Sigmoid colon (tissue), 6 donors: ENCODE measurements at regions not wholly inside any gene's neighbourhood (a gene's known extent, or its start where the extent isn't known, plus 50 kb on each side); places are given as distances from the start of the nearest gene placed in this dataset.

Experiments
- DNase-seq: peaks from one replicate; pipeline ENCODE4 v3.0.0-alpha.2; 2019
- H3K27ac ChIP-seq, 4 donors: fragments of 200-600 bp; sonication (generic); one replicate each; pipeline ENCODE4 v1.5.1; 2016 to 2019; ENCODE audit warnings: mild to moderate bottlenecking in 1 of 4
- H3K27me3 ChIP-seq, 3 donors: fragments of 200-600 bp; sonication (generic); one replicate each; pipeline ENCODE4 v1.5.1; 2019; ENCODE audit warnings: mild to moderate bottlenecking in 1 of 3
- H3K36me3 ChIP-seq, 4 donors: fragments of 200-600 bp; sonication (generic); one replicate each; pipeline ENCODE4 v1.5.1; 2016 to 2019
- H3K4me1 ChIP-seq, 4 donors: fragments of 200-600 bp; sonication (generic); one replicate each; pipeline ENCODE4 v1.5.1; 2017 to 2019
- H3K4me3 ChIP-seq, 4 donors: fragments of 200-600 bp; sonication (generic); one replicate each; pipeline ENCODE4 v1.5.1; 2017 to 2019; ENCODE audit warnings: mild to moderate bottlenecking in 2 of 4, moderate library complexity in 1 of 4
- H3K9me3 ChIP-seq, 4 donors: fragments of 200-600 bp in 3 of 4; sonication (generic) in 3 of 4; one replicate each; pipeline versions ENCODE4 v1.5.1 to v1.6.1; 2013 to 2019
- EP300 ChIP-seq, 4 donors: sonication (generic); formaldehyde crosslinking; IDR thresholded peaks; one replicate each; pipeline ENCODE4 v1.6.1; 2017; ENCODE audit warnings: antibody characterized with exemption in 4 of 4
- POLR2A ChIP-seq, 2 donors: fragments of 450-650 bp; IDR thresholded peaks; one replicate each; pipeline ENCODE4 v1.6.1; 2016; ENCODE audit warnings: antibody characterized with exemption in 2 of 2, mild to moderate bottlenecking in 2 of 2, moderate library complexity in 2 of 2
- POLR2AphosphoS5 ChIP-seq, 4 donors: sonication (generic); formaldehyde crosslinking; IDR thresholded peaks; one replicate each; pipeline ENCODE4 v1.6.1; 2017; ENCODE audit warnings: antibody characterized with exemption in 4 of 4
- WGBS, 2 donors: extraction: QIAGEN DNeasy Blood & Tissue Kit; methylation state at CpG; one replicate each; pipeline ENCODE4 v1.1.7; 2013; 5-methylcytosine and 5-hydroxymethylcytosine counted together
- intact Hi-C: fragments of 100-400 bp; cut with DNase I; formaldehyde crosslinking; loops from one replicate; pipeline ENCODE4 v1.15.1; 2023
- TF ChIP-seq, protein P1 (sequence below), 4 experiments: fragments of 450-650 bp in 3 of 4; fragments of 200-600 bp in 1 of 4; IDR thresholded peaks; one replicate each; pipeline ENCODE4 v1.5.1; 2016 to 2019; ENCODE audit warnings: antibody characterized with exemption in 4 of 4, mild to moderate bottlenecking in 3 of 4, moderate library complexity in 2 of 4
- donor health status: healthy with polysubstance abuse.
- donor health status: healthy.

DNA sequence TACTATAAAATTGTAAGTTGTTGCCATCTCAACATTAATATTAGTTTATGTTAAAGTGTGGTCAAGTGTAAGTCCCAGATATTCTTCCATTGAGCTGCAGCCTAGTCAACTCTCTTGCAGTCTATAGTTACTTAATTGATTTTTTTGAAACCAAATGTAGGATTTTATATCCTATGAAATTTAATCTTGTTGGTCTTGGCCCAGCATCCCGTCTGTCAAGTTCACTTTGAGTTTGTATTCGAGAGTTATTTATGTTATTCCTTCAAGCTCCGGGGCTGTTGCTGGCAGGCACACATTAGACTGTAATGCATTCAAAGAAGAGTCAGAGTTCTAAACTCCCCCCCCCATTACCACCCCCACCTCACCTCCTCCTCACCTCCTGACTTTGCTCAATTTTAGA lies 71.0 kb upstream of the SPACA1 start:
- TF ChIP-seq, protein P1, sequence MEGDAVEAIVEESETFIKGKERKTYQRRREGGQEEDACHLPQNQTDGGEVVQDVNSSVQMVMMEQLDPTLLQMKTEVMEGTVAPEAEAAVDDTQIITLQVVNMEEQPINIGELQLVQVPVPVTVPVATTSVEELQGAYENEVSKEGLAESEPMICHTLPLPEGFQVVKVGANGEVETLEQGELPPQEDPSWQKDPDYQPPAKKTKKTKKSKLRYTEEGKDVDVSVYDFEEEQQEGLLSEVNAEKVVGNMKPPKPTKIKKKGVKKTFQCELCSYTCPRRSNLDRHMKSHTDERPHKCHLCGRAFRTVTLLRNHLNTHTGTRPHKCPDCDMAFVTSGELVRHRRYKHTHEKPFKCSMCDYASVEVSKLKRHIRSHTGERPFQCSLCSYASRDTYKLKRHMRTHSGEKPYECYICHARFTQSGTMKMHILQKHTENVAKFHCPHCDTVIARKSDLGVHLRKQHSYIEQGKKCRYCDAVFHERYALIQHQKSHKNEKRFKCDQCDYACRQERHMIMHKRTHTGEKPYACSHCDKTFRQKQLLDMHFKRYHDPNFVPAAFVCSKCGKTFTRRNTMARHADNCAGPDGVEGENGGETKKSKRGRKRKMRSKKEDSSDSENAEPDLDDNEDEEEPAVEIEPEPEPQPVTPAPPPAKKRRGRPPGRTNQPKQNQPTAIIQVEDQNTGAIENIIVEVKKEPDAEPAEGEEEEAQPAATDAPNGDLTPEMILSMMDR (IDR thresholded peaks at IDR 0.05): no peak
- no peak for TF ChIP-seq POLR2A (IDR thresholded peaks at IDR 0.05)
- TF ChIP-seq POLR2AphosphoS5 (IDR thresholded peaks at IDR 0.05): no peak
- no peak for TF ChIP-seq EP300 (IDR thresholded peaks at IDR 0.05)
- intact Hi-C loops: no loop called here
- H3K27me3 ChIP-seq: no peaks in the 10 kb centered on the region

DNA sequence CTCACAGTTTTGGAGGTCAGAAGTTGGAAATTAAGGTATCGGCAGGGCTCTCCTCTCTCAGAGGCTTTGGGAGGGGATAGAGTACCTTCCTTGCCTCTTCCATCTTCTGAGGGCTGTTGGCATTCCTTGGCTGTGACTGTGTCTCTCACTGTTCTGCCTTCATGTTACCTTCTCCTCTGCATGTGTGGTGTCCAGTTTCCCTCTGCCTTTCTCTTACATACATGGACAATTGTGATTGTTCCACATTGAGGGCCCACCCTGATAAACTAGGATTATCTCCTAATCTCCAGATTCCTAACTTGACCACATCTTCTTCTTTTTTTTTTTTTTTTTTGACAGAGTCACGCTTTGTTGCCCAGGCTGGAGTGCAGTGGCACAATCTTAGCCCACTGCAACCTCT lies 72.1 kb upstream of the SPACA1 start:
- no peak for DNase-seq
- WGBS, 2 donors: 94% methylated on average over 2 of the region's 2 CpGs
- H3K9me3 ChIP-seq: no peaks in the 10 kb centered on the region
- H3K27me3 ChIP-seq: no peaks in the 10 kb centered on the region
- no peak overlapping the region for H3K4me3 ChIP-seq
- H3K4me1 ChIP-seq: no peaks in the 10 kb centered on the region
- no peaks in the 10 kb centered on the region for H3K36me3 ChIP-seq
- intact Hi-C loops: no loop called here
- H3K27ac ChIP-seq: no peak overlapping the region
- no peak for TF ChIP-seq EP300 (IDR thresholded peaks at IDR 0.05)
- TF ChIP-seq, protein P1 (IDR thresholded peaks at IDR 0.05): no peak
- TF ChIP-seq POLR2A (IDR thresholded peaks at IDR 0.05): no peak
- TF ChIP-seq POLR2AphosphoS5 (IDR thresholded peaks at IDR 0.05): no peak

More for the DNA sequence above, 71.0 kb upstream of the SPACA1 start:
- 76 to 82% methylated on average over 3 of the region's 3 CpGs for WGBS, 2 donors
- Histone ChIP-seq H3K9me3 (no peaks in the 10 kb centered on the region), H3K27ac (no peak overlapping the region), H3K4me3 (no peak overlapping the region), H3K36me3 (no peaks in the 10 kb centered on the region), H3K4me1 (no peaks in the 10 kb centered on the region)
- no peak for DNase-seq

DNA sequence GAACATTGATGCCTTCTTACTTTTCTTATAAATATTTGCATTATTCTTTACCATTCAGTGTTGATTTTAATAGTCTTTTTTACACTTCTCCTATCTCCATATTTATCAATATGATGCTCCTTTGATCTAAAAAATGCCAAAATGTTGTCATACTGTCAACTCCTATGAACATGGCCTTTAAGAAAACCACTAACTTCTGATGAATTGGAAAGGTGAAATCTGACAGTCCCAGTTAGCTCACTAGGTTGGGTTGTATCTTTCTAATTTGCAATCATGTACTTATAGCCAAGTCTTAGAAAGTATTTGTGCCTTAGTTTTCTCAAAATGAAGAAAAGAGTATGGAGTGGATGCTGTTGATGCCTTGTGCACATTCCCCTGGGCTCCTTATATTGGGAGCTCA lies 75.4 kb upstream of the SPACA1 start:
- Histone ChIP-seq H3K27ac (no peak overlapping the region), H3K4me1 (peaks cover 0 to 8% (median 0%) of the 10 kb centered on the region in 4 donors), H3K4me3 (no peak overlapping the region), H3K9me3 (no peaks in the 10 kb centered on the region), H3K27me3 (no peaks in the 10 kb centered on the region), H3K36me3 (no peaks in the 10 kb centered on the region)
- TF ChIP-seq EP300 (IDR thresholded peaks at IDR 0.05) (no peak), POLR2A (IDR thresholded peaks at IDR 0.05) (no peak), POLR2AphosphoS5 (IDR thresholded peaks at IDR 0.05) (no peak)
- TF ChIP-seq, protein P1 (IDR thresholded peaks at IDR 0.05): no peak
- intact Hi-C loops: no loop called here
- DNase-seq: no peak

- Histone ChIP-seq H3K4me3 (no peak overlapping the region), H3K4me1 (peaks cover 0 to 8% (median 0%) of the 10 kb centered on the region in 4 donors), H3K27me3 (no peaks in the 10 kb centered on the region), H3K36me3 (no peaks in the 10 kb centered on the region), H3K27ac (no peak overlapping the region), H3K9me3 (no peaks in the 10 kb centered on the region)
- intact Hi-C loops: no loop called here
- 77 to 88% methylated on average over 5 of the region's 5 CpGs for WGBS, 2 donors
- TF ChIP-seq POLR2AphosphoS5 (IDR thresholded peaks at IDR 0.05): no peak
- no peak for TF ChIP-seq EP300 (IDR thresholded peaks at IDR 0.05)
- TF ChIP-seq POLR2A (IDR thresholded peaks at IDR 0.05): no peak
- TF ChIP-seq, protein P1 (IDR thresholded peaks at IDR 0.05): no peak
- DNase-seq: no peak
Measured at GRCh38 chr6:87971605-87972262, 75.9 kb upstream of the SPACA1 start.
